Muscle of leg (tissue), 3 donors: ENCODE measurements at regions not wholly inside any gene's neighbourhood (a gene's known extent, or its start where the extent isn't known, plus 50 kb on each side); places are given as distances from the start of the nearest gene placed in this dataset.
"Not testable (repeated sequence)": the region's sequence is repeated elsewhere in the genome, so short reads cannot be mapped to it uniquely, and the experiment has no call there.

ENCODE experiments used
- DNase-seq: peaks from one replicate; pipeline ENCODE4 v3.0.0; 2013
- H3K27ac ChIP-seq: one replicate; pipeline ENCODE4 v1.5.1; 2013; ENCODE audit warnings: mild to moderate bottlenecking, low read length, control low read depth
- H3K27me3 ChIP-seq: one replicate; pipeline ENCODE4 v1.6.1; 2013; ENCODE audit warnings: low read length; ENCODE audit not compliant: control insufficient read depth, insufficient read depth
- H3K36me3 ChIP-seq: one replicate; pipeline ENCODE4 v1.6.1; 2013; ENCODE audit warnings: low read length; ENCODE audit not compliant: control insufficient read depth, insufficient read depth
- H3K4me1 ChIP-seq: one replicate; pipeline ENCODE4 v1.6.1; 2013; ENCODE audit warnings: low read length; ENCODE audit not compliant: control insufficient read depth, insufficient read depth
- H3K4me3 ChIP-seq: one replicate; pipeline ENCODE4 v1.5.1; 2013; ENCODE audit warnings: low read length, control low read depth
- H3K9me3 ChIP-seq: replicated peaks from 2 replicates; pipeline ENCODE4 v1.6.1; 2013; ENCODE audit warnings: low read depth, low read length; ENCODE audit not compliant: control insufficient read depth
- WGBS: methylation state at CpG from one replicate; pipeline ENCODE4 v1.1.5; 2013; ENCODE audit warnings: missing lambda C conversion rate; ENCODE audit not compliant: insufficient coverage; 5-methylcytosine and 5-hydroxymethylcytosine counted together

- not testable (repeated sequence) for H3K9me3 ChIP-seq, H3K36me3 ChIP-seq, H3K27ac ChIP-seq
- peak; percentile 43 for DNase-seq
- Histone ChIP-seq H3K27me3 (peaks cover 35% of the 10 kb centered on the region), H3K4me1 (peaks cover 11% of the 10 kb centered on the region), H3K4me3 (peak overlapping the region; percentile 10)
- 5% methylated on average over 33 of the region's 34 CpGs for WGBS
Observed at GRCh38 chr1:148361427-148362215, 121.5 kb downstream of the PPIAL4G start.

- Histone ChIP-seq H3K36me3 (no peaks in the 10 kb centered on the region), H3K27ac (no peak overlapping the region), H3K9me3 (no peaks in the 10 kb centered on the region), H3K4me3 (no peak overlapping the region), H3K27me3 (peaks cover 61% of the 10 kb centered on the region), H3K4me1 (peaks cover 7% of the 10 kb centered on the region)
- 60% methylated on average over 1 of the region's 1 CpG for WGBS
- no peak for DNase-seq
Observed at GRCh38 chr1:148357037-148357436, 126.1 kb downstream of the PPIAL4G start.

- H3K27me3 ChIP-seq: peaks cover 62% of the 10 kb centered on the region
- H3K4me3 ChIP-seq: no peak overlapping the region
- 89% methylated on average over 1 of the region's 2 CpGs for WGBS
- DNase-seq: no peak
- no peaks in the 10 kb centered on the region for H3K36me3 ChIP-seq
- H3K9me3 ChIP-seq: no peaks in the 10 kb centered on the region
- no peaks in the 10 kb centered on the region for H3K4me1 ChIP-seq
- no peak overlapping the region for H3K27ac ChIP-seq
Observed at GRCh38 chr1:148355976-148356375, 127.1 kb downstream of the PPIAL4G start.

- Histone ChIP-seq H3K27me3 (peaks cover 65% of the 10 kb centered on the region), H3K36me3 (no peaks in the 10 kb centered on the region), H3K9me3 (no peaks in the 10 kb centered on the region), H3K4me3 (no peak overlapping the region), H3K27ac (no peak overlapping the region), H3K4me1 (no peaks in the 10 kb centered on the region)
- 43% methylated on average over 7 of the region's 15 CpGs for WGBS
- DNase-seq: no peak
Observed at GRCh38 chr1:148354913-148355308, 128.2 kb downstream of the PPIAL4G start.

- H3K4me3 ChIP-seq: no peak overlapping the region
- DNase-seq: no peak
- H3K27me3 ChIP-seq: peaks cover 65% of the 10 kb centered on the region
- no peaks in the 10 kb centered on the region for H3K4me1 ChIP-seq
- 7% methylated on average over 35 of the region's 36 CpGs for WGBS
- H3K9me3 ChIP-seq: no peaks in the 10 kb centered on the region
- no peak overlapping the region for H3K27ac ChIP-seq
- H3K36me3 ChIP-seq: no peaks in the 10 kb centered on the region
Observed at GRCh38 chr1:148354284-148354912, 128.7 kb downstream of the PPIAL4G start.

- H3K4me1 ChIP-seq: no peaks in the 10 kb centered on the region
- H3K27me3 ChIP-seq: peaks cover 65% of the 10 kb centered on the region
- H3K4me3 ChIP-seq: no peak overlapping the region
- no peak for DNase-seq
- 17% methylated on average over 22 of the region's 31 CpGs for WGBS
- H3K36me3 ChIP-seq: no peaks in the 10 kb centered on the region
- H3K27ac ChIP-seq: no peak overlapping the region
- no peaks in the 10 kb centered on the region for H3K9me3 ChIP-seq
Observed at GRCh38 chr1:148353461-148354283, 129.4 kb downstream of the PPIAL4G start.

- no peaks in the 10 kb centered on the region for H3K36me3 ChIP-seq
- H3K9me3 ChIP-seq: no peaks in the 10 kb centered on the region
- no peak overlapping the region for H3K4me3 ChIP-seq
- DNase-seq: no peak
- no peak overlapping the region for H3K27ac ChIP-seq
- peaks cover 67% of the 10 kb centered on the region for H3K27me3 ChIP-seq
- WGBS: 49% methylated on average over 5 of the region's 8 CpGs
- H3K4me1 ChIP-seq: no peaks in the 10 kb centered on the region
Observed at GRCh38 chr1:148352470-148353053, 130.5 kb downstream of the PPIAL4G start.

- DNase-seq: no peak
- peaks cover 24% of the 10 kb centered on the region for H3K27me3 ChIP-seq
- no peaks in the 10 kb centered on the region for H3K36me3 ChIP-seq
- H3K27ac ChIP-seq: no peak overlapping the region
- no peak overlapping the region for H3K4me3 ChIP-seq
- H3K9me3 ChIP-seq: no peaks in the 10 kb centered on the region
- no peaks in the 10 kb centered on the region for H3K4me1 ChIP-seq
Observed at GRCh38 chr1:148347781-148348180, 135.3 kb downstream of the PPIAL4G start.

GRCh38 chr1:148345659-148346151 lies 137.4 kb downstream of the PPIAL4G start:
- H3K9me3 ChIP-seq, H3K4me1 ChIP-seq, H3K27me3 ChIP-seq, H3K4me3 ChIP-seq, H3K36me3 ChIP-seq, H3K27ac ChIP-seq: not testable (repeated sequence)
- DNase-seq: peak; percentile 34
- WGBS: no CpG with 5 or more reads among the region's 3 CpGs

- H3K27ac ChIP-seq, H3K27me3 ChIP-seq, H3K4me1 ChIP-seq, H3K36me3 ChIP-seq, H3K4me3 ChIP-seq, DNase-seq, H3K9me3 ChIP-seq: not testable (repeated sequence)
- no CpG with 5 or more reads among the region's 2 CpGs for WGBS
Observed at GRCh38 chr1:148344651-148345050, 138.5 kb downstream of the PPIAL4G start.
